ENCODE measurements at regions not wholly inside any gene's neighbourhood (a gene's known extent, or its start where the extent isn't known, plus 50 kb on each side); places are given as distances from the start of the nearest gene placed in this dataset.
"Not testable (repeated sequence)": the region's sequence is repeated elsewhere in the genome, so short reads cannot be mapped to it uniquely, and the experiment has no call there.

GRCh38 chr7:152590481-152590880 is 85.5 kb downstream of the XRCC2 start:
- Histone ChIP-seq H3K27me3 (ENCODE audit: control insufficient read depth in 1 of 2, insufficient read depth in 2 of 2, low read length in 2 of 2) (no peaks in the 10 kb centered on the region), H3K36me3 (replicated peaks in 1 of 2; ENCODE audit: control insufficient read depth in 1 of 2, insufficient read depth in 2 of 2, low read length in 2 of 2) (no peaks in the 10 kb centered on the region), H3K9me3 (ENCODE audit: low read length) (no peaks in the 10 kb centered on the region), H3K4me3 (replicated peaks in 1 of 3; ENCODE audit: insufficient read depth in 1 of 3, low read depth in 2 of 3, low read length in 3 of 3) (no peak overlapping the region), H2AFZ (ENCODE audit: low read length) (no peak overlapping the region), H3K4me1 (ENCODE audit: insufficient read depth, low read length) (no peaks in the 10 kb centered on the region), H4K20me1 (ENCODE audit: insufficient read depth, low read length) (no peaks in the 10 kb centered on the region), H3K79me2 (ENCODE audit: insufficient read depth, low read length) (no peaks in the 10 kb centered on the region), H3K27ac (ENCODE audit: extremely low read length, insufficient read depth, low read length) (no peak overlapping the region), H3K4me2 (ENCODE audit: low read depth, low read length) (no peak overlapping the region), H3K9ac (ENCODE audit: insufficient read depth, low read depth, low read length) (no peak overlapping the region)
- POLR2A ChIA-PET = no interaction called here
- no TSS peak for BruUV-seq (replicated peaks)
- in situ Hi-C loops (cut with HindIII; ENCODE audit: extremely low pct_ligation_motif_present, low pct_unique_long_range_greater_than_20kb) = no loop called here
- ATAC-seq = no peak
- intact Hi-C loops (cut with micrococcal nuclease; ENCODE audit: unreplicated experiment) = no loop called here
- 65% methylated on average over 6 of the region's 6 CpGs for WGBS (ENCODE audit: low lambda C conversion rate)
- FAIRE-seq = no peak
- DNase-seq (ENCODE audit: low spot score) = no peak
- TF ChIP-seq REPIN1 (CRISPR knock-in tag; IDR thresholded peaks at IDR 0.05; ENCODE audit: borderline replicate concordance, low read depth) (no peak), KMT2A (CRISPR knock-in tag; IDR thresholded peaks at IDR 0.05) (no peak), SPEN (CRISPR knock-in tag; IDR thresholded peaks at IDR 0.05; ENCODE audit: low read depth) (no peak), U2AF2 (IDR thresholded peaks at IDR 0.05; ENCODE audit: low read depth, low read length) (no peak), ZFP41 (CRISPR knock-in tag; IDR thresholded peaks at IDR 0.05; ENCODE audit: borderline replicate concordance) (no peak), ZNF512B (CRISPR knock-in tag; IDR thresholded peaks at IDR 0.05; ENCODE audit: borderline replicate concordance) (no peak), ZKSCAN8 (CRISPR knock-in tag; IDR thresholded peaks at IDR 0.05; ENCODE audit: borderline replicate concordance) (no peak)
- TF ChIP-seq, protein P1, sequence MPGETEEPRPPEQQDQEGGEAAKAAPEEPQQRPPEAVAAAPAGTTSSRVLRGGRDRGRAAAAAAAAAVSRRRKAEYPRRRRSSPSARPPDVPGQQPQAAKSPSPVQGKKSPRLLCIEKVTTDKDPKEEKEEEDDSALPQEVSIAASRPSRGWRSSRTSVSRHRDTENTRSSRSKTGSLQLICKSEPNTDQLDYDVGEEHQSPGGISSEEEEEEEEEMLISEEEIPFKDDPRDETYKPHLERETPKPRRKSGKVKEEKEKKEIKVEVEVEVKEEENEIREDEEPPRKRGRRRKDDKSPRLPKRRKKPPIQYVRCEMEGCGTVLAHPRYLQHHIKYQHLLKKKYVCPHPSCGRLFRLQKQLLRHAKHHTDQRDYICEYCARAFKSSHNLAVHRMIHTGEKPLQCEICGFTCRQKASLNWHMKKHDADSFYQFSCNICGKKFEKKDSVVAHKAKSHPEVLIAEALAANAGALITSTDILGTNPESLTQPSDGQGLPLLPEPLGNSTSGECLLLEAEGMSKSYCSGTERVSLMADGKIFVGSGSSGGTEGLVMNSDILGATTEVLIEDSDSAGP (CRISPR knock-in tag; IDR thresholded peaks at IDR 0.05; ENCODE audit: borderline replicate concordance) = no peak
- CTCF ChIA-PET (ENCODE audit: low intra/inter-chr PET ratio, low total read pairs) = no interaction called here

DNA sequence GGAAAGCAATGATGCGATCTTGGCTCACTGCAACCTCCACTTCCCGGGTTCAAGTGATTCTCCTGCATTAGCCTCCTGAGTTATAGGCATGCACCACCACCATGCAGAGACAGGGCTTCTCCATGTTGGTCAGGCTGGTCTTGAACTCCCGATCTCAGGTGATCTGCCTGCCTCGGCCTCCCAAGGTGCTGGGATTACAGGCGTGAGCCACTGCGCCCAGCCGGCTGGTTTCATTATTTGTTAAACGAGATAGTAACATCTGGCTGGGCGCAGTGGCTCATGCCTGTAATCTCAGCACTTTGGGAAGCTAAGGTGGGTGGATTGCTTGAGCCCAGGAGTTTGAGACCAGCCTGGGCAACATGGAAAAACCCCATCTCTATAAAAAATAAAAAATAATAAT is 86.1 kb downstream of the XRCC2 start:
- H3K36me3 ChIP-seq (replicated peaks in 1 of 2; ENCODE audit: control insufficient read depth in 1 of 2, insufficient read depth in 2 of 2, low read length in 2 of 2); H3K79me2 ChIP-seq (ENCODE audit: insufficient read depth, low read length); H3K4me3 ChIP-seq (replicated peaks in 1 of 3; ENCODE audit: insufficient read depth in 1 of 3, low read depth in 2 of 3, low read length in 3 of 3); ATAC-seq; FAIRE-seq; H3K27me3 ChIP-seq (ENCODE audit: control insufficient read depth in 1 of 2, insufficient read depth in 2 of 2, low read length in 2 of 2); H3K27ac ChIP-seq (ENCODE audit: extremely low read length, insufficient read depth, low read length); intact Hi-C loops (cut with micrococcal nuclease; ENCODE audit: unreplicated experiment); BruUV-seq (replicated peaks); H3K4me2 ChIP-seq (ENCODE audit: low read depth, low read length); H3K9me3 ChIP-seq (ENCODE audit: low read length); H3K4me1 ChIP-seq (ENCODE audit: insufficient read depth, low read length); H2AFZ ChIP-seq (ENCODE audit: low read length); DNase-seq (ENCODE audit: low spot score); CTCF ChIA-PET (ENCODE audit: low intra/inter-chr PET ratio, low total read pairs); POLR2A ChIA-PET; H4K20me1 ChIP-seq (ENCODE audit: insufficient read depth, low read length); H3K9ac ChIP-seq (ENCODE audit: insufficient read depth, low read depth, low read length); in situ Hi-C loops (cut with HindIII; ENCODE audit: extremely low pct_ligation_motif_present, low pct_unique_long_range_greater_than_20kb): not testable (repeated sequence)
- 56% methylated on average over 9 of the region's 9 CpGs for WGBS (ENCODE audit: low lambda C conversion rate)
